Heart left ventricle (tissue), 13 donors: ENCODE measurements at regions not wholly inside any gene's neighbourhood (a gene's known extent, or its start where the extent isn't known, plus 50 kb on each side); places are given as distances from the start of the nearest gene placed in this dataset.

ENCODE experiments used
- POLR2A ChIP-seq, 2 donors: fragments of 450-650 bp; IDR thresholded peaks; one replicate each; pipeline ENCODE4 v1.6.1; 2017; ENCODE audit warnings: antibody characterized with exemption in 2 of 2, mild to moderate bottlenecking in 2 of 2, moderate library complexity in 2 of 2
- TF ChIP-seq, protein P1 (sequence below), 12 donors: fragments of 200-600 bp; sonication (generic) in 4 of 12; IDR thresholded peaks; one replicate each; pipeline versions ENCODE4 v1.5.0 to v1.8.0; 2018 to 2022; ENCODE audit warnings: antibody characterized with exemption in 12 of 12, mild to moderate bottlenecking in 5 of 12
- donor health status: ischemic (EF 13 %, LVEDD 7.1; RV severe dilation, severe dysfunction).
- donor health status: DM: no; HTN: yes; CAD: no.
- donor health status: DM: no; HTN: no; CAD: no.
- donor health status: ischemic (EF 25% LVEDD 6.9; RV normal size, moderate dysfunction).
- donor health status: ischemic (EF 25% LVEDD 5.7; RV mildly dilated, moderate dysfunction).
- donor health status: ischemic (EF 35%, LVEDD 5.7; RV mildly dilated, moderate dysfunction).
- donor health status: nonischemic (EF 11% LVEDD 7.7; RV severe dilation, severe dysfunction).
- donor health status: DM: yes; HTN: yes; CAD: no.
- donor health status: PGD.
- donor health status: ischemic (EF 29% LVEDD 5.4; RV normal size, mild dysfunction).
- donor health status: nonischemic (EF 23%, LVEDD 6.1; RV moderate dilation, normal function).

DNA sequence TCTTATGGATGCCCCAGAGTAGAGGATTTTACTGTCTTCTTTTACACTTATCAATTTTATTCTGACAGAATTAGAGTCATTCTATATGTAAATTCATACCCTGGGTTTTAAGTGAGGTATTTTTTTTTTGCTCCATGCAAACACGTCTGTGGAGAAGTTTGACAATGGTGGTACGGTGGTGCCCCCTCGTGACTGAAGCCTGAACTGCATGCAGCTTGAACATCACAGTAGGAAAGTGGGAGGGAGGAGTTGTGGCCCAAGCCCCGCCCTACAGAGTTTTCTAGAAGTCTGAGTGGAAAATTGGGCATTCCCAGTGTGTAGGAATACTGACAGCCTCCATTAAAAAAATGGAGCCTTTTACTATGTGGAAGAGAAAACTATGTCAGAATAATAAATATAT lies 73.3 kb upstream of the RAB40AL start:
- TF ChIP-seq POLR2A (IDR thresholded peaks at IDR 0.05), result no peak
- TF ChIP-seq, protein P1, sequence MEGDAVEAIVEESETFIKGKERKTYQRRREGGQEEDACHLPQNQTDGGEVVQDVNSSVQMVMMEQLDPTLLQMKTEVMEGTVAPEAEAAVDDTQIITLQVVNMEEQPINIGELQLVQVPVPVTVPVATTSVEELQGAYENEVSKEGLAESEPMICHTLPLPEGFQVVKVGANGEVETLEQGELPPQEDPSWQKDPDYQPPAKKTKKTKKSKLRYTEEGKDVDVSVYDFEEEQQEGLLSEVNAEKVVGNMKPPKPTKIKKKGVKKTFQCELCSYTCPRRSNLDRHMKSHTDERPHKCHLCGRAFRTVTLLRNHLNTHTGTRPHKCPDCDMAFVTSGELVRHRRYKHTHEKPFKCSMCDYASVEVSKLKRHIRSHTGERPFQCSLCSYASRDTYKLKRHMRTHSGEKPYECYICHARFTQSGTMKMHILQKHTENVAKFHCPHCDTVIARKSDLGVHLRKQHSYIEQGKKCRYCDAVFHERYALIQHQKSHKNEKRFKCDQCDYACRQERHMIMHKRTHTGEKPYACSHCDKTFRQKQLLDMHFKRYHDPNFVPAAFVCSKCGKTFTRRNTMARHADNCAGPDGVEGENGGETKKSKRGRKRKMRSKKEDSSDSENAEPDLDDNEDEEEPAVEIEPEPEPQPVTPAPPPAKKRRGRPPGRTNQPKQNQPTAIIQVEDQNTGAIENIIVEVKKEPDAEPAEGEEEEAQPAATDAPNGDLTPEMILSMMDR (IDR thresholded peaks at IDR 0.05), result peak; percentile 70 to 89 (median 81)
